K562 (cell line): ENCODE measurements at regions not wholly inside any gene's neighbourhood (a gene's known extent, or its start where the extent isn't known, plus 50 kb on each side); places are given as distances from the start of the nearest gene placed in this dataset.

Source experiments
- CTCF ChIP-seq, 3 experiments: IDR thresholded peaks in 2 of 3; conservative IDR thresholded peaks in 1 of 3; 2 replicates each; pipeline ENCODE4 v1.5.1; 2011 to 2012; ENCODE audit warnings: low read length in 3 of 3, mild to moderate bottlenecking in 3 of 3, control low read depth in 2 of 3, improper control_type of control experiment in 1 of 3, inconsistent platforms in 1 of 3, low read depth in 1 of 3, mixed read lengths in 1 of 3, moderate library complexity in 1 of 3; ENCODE audit not compliant: insufficient read depth in 2 of 3
- PRDM10 ChIP-seq: fragments of 450-650 bp; IDR thresholded peaks from 2 replicates; pipeline ENCODE4 v1.6.1; 2018; ENCODE audit not compliant: partially characterized antibody
- PREB ChIP-seq: sonication (generic); formaldehyde crosslinking; IDR thresholded peaks from 2 replicates; pipeline ENCODE4 v1.8.1; 2023; ENCODE audit warnings: mild to moderate bottlenecking, missing genetic modification reagents
- TCF7L2 ChIP-seq: fragments of 150-350 bp; IDR thresholded peaks from 2 replicates; pipeline ENCODE4 v1.6.1; 2016; ENCODE audit warnings: low read depth, mild to moderate bottlenecking, low read length, moderate library complexity
- ZNF282 ChIP-seq: sonication (generic); formaldehyde crosslinking; IDR thresholded peaks from 2 replicates; pipeline ENCODE4 v1.8.1; 2023; ENCODE audit warnings: missing genetic modification reagents

GRCh38 chr14:37974421-37974820 is 233.3 kb upstream of the SSTR1 start:
- no peak for TF ChIP-seq ZNF282
- TF ChIP-seq CTCF (IDR thresholded peaks at IDR 0.05 in 2 of 3, conservative IDR thresholded peaks at IDR 0.05 in 1 of 3; ENCODE audit: insufficient read depth in 2 of 3, low read depth in 1 of 3, low read length in 3 of 3), result no peak
- TF ChIP-seq TCF7L2, result no peak
- TF ChIP-seq PREB (CRISPR knock-in tag), result no peak
- TF ChIP-seq PRDM10, result no peak
